Colonic mucosa (tissue), 4 donors: ENCODE measurements at regions not wholly inside any gene's neighbourhood (a gene's known extent, or its start where the extent isn't known, plus 50 kb on each side); places are given as distances from the start of the nearest gene placed in this dataset.

Source experiments
- DNase-seq: peaks from one replicate; pipeline ENCODE4 v3.0.0-alpha.2; 2020
- H3K27ac ChIP-seq: fragments of 200-600 bp; one replicate; pipeline ENCODE4 v1.8.0; 2021
- H3K27me3 ChIP-seq: fragments of 200-600 bp; one replicate; pipeline ENCODE4 v1.8.0; 2021
- H3K36me3 ChIP-seq: fragments of 200-600 bp; one replicate; pipeline ENCODE4 v1.8.0; 2021
- H3K4me1 ChIP-seq: fragments of 200-600 bp; one replicate; pipeline ENCODE4 v1.8.0; 2021; ENCODE audit warnings: mild to moderate bottlenecking
- H3K4me3 ChIP-seq: fragments of 200-600 bp; one replicate; pipeline ENCODE4 v1.8.0; 2021
- H3K9ac ChIP-seq, 2 donors: one replicate each; pipeline ENCODE4 v1.7.0; 2013; ENCODE audit warnings: control low read depth in 2 of 2, low read depth in 2 of 2, low read length in 2 of 2
- H3K9me3 ChIP-seq: fragments of 200-600 bp; one replicate; pipeline ENCODE4 v1.8.0; 2021
- intact Hi-C: fragments of 100-400 bp; cut with DNase I; formaldehyde crosslinking; loops from one replicate; pipeline ENCODE4 v1.14.1; 2022
- TF ChIP-seq, protein P1 (sequence below): fragments of 200-600 bp; IDR thresholded peaks from one replicate; pipeline ENCODE4 v1.8.0; 2022; ENCODE audit warnings: antibody characterized with exemption, mild to moderate bottlenecking
- donor health status: healthy.
- donor health status: DM: no; HTN: no; CAD: no.
- donor health status: DM: no; HTN: no; CAD: no.

DNA sequence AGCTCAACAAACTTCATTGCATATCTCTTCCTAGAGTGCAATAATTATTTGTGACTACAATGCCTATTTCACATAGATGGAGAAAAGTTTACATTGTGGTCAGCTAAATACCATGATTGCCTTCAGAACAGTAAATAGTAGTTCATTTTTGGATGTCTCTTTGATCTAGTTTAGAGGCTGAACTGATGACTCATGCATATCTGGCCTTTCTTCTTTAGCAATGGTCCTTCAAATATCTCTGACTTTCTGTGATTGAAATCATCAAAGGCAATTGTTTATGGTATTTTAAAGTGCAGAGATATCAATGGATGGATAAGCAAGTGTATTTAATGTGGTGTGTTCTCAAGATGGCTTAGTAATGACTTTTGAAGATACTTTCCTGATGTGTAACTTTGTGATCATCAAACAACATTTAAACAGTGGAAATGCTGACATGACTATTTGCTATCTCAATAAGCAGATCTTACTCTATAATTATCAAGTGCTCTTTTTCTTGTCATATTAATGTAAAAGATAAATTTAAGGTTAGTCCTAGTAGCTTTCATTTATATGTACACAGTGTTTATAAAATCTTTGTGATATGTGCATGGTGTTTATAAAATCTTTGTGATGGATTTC lies 523.7 kb upstream of the SLC35B3 start:
- Histone ChIP-seq H3K4me1 (no peaks in the 10 kb centered on the region), H3K36me3 (no peaks in the 10 kb centered on the region), H3K9ac (no peak overlapping the region), H3K27ac (no peak overlapping the region), H3K27me3 (no peaks in the 10 kb centered on the region), H3K9me3 (no peaks in the 10 kb centered on the region), H3K4me3 (no peak overlapping the region)
- TF ChIP-seq, protein P1, sequence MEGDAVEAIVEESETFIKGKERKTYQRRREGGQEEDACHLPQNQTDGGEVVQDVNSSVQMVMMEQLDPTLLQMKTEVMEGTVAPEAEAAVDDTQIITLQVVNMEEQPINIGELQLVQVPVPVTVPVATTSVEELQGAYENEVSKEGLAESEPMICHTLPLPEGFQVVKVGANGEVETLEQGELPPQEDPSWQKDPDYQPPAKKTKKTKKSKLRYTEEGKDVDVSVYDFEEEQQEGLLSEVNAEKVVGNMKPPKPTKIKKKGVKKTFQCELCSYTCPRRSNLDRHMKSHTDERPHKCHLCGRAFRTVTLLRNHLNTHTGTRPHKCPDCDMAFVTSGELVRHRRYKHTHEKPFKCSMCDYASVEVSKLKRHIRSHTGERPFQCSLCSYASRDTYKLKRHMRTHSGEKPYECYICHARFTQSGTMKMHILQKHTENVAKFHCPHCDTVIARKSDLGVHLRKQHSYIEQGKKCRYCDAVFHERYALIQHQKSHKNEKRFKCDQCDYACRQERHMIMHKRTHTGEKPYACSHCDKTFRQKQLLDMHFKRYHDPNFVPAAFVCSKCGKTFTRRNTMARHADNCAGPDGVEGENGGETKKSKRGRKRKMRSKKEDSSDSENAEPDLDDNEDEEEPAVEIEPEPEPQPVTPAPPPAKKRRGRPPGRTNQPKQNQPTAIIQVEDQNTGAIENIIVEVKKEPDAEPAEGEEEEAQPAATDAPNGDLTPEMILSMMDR: no peak
- no peak for DNase-seq
- intact Hi-C loops: no loop called here

DNA sequence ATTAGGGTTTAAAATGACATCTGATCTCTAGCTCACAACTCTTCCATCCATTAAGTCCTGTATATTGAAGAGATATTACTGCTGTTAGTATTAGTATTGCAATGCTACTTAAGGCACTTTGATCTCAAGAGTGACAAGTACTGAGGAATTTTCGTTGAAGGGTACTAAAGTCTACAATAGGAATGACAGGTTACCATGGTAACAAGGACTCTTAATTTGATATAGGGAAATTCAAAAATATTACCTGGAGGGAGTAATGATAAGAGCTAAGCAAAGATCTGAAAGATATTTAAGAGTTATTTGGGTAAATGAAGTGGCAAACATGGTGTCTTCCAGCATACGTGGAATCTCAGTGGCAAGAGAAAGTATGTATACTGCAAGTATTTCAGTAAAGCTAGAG lies 518.0 kb upstream of the SLC35B3 start:
- TF ChIP-seq, protein P1: no peak
- H3K9me3 ChIP-seq: no peaks in the 10 kb centered on the region
- no peak overlapping the region for H3K9ac ChIP-seq
- no peaks in the 10 kb centered on the region for H3K4me1 ChIP-seq
- no peak for DNase-seq
- no peaks in the 10 kb centered on the region for H3K36me3 ChIP-seq
- no peaks in the 10 kb centered on the region for H3K27me3 ChIP-seq
- intact Hi-C loops: no loop called here
- H3K4me3 ChIP-seq: no peak overlapping the region
- no peak overlapping the region for H3K27ac ChIP-seq

DNA sequence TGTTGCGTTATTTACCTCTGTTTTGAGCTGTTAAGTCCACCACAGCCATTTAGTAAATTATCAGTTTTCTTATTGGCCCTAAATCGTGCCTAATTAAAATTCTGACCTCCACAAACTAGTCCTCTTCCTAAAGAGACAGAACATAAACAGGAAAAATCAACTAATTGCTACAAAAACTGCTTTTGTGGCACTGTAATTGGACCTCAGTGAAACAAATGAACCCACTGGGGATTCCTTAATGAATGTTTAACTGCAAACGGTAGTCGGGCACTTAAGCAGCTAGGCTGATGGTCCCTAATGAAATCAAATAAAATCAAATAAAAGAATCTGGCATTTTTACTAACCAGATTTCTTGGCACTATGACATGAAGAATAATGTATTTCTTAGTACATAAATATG lies 513.4 kb upstream of the SLC35B3 start:
- Histone ChIP-seq H3K36me3 (no peaks in the 10 kb centered on the region), H3K27me3 (no peaks in the 10 kb centered on the region), H3K9ac (no peak overlapping the region), H3K4me3 (no peak overlapping the region), H3K27ac (no peak overlapping the region), H3K4me1 (no peaks in the 10 kb centered on the region), H3K9me3 (no peaks in the 10 kb centered on the region)
- TF ChIP-seq, protein P1: no peak
- intact Hi-C loops: no loop called here
- DNase-seq: no peak

DNA sequence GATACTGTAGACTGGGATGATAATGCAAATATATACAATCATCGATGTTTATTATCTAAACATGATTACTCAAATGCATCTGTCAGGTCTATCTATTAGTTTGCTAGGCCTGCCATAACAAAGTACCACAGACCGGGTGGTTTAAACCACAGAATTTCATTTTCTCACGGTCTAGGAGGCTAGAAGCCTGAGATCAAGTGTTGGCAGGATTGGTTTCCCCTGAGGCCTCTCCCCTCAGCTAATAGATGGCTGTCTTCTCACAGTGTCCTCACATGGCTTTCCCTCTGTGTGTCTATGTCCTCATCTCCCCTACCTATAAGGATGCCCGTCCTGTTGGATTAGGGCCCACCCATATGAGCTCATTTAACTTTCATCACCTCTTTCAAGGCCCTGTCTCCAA lies 512.6 kb upstream of the SLC35B3 start:
- DNase-seq: no peak

DNA sequence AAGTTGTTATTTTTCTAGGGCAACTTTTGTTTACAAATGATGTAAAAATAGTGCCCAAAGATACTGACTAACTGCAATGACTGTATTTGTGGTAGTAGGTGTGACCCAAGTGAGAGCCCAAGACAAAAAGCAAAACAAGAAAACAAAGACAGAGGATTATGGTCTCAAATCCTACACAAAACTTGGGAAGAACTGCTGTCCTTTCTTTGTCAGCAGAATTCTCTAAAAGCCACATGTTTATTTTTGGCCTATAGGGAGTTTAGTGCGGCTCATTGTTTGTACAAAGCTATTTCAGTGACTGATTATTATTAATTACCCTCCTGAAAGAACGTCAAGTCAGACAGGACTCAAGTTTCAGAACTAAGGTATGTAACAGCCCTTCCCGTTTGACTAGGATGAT lies 509.2 kb upstream of the SLC35B3 start:
- H3K4me3 ChIP-seq: no peak overlapping the region
- H3K27me3 ChIP-seq: no peaks in the 10 kb centered on the region
- DNase-seq: no peak
- H3K9ac ChIP-seq: no peak overlapping the region
- no peaks in the 10 kb centered on the region for H3K9me3 ChIP-seq
- H3K36me3 ChIP-seq: no peaks in the 10 kb centered on the region
- H3K27ac ChIP-seq: no peak overlapping the region
- no peaks in the 10 kb centered on the region for H3K4me1 ChIP-seq
- intact Hi-C loops: no loop called here
- TF ChIP-seq, protein P1: no peak

More for the DNA sequence above, 512.6 kb upstream of the SLC35B3 start:
- H3K27me3 ChIP-seq: no peaks in the 10 kb centered on the region
- H3K27ac ChIP-seq: no peak overlapping the region
- H3K9me3 ChIP-seq: no peaks in the 10 kb centered on the region
- intact Hi-C loops: no loop called here
- no peak overlapping the region for H3K4me3 ChIP-seq
- no peaks in the 10 kb centered on the region for H3K4me1 ChIP-seq
- no peaks in the 10 kb centered on the region for H3K36me3 ChIP-seq
- TF ChIP-seq, protein P1: no peak
- H3K9ac ChIP-seq: no peak overlapping the region
